Calu3 (cell line): ENCODE measurements at regions not wholly inside any gene's neighbourhood (a gene's known extent, or its start where the extent isn't known, plus 50 kb on each side); places are given as distances from the start of the nearest gene placed in this dataset.

Source experiments
- BruUV-seq: library from RNA; stranded (reverse); fragments of 400-500 nt; replicated peaks from 2 replicates; lab custom pipeline; 2021; lab: Mats Ljungman, UMichigan
- CTCF ChIA-PET: fragments of 300-600 bp; sonication (Branson Sonifier 250); formaldehyde crosslinking; loops from one replicate; lab custom pipeline; 2022; ENCODE audit warnings: antibody characterized with exemption; lab: Charles Lee
- DNase-seq: peaks from one replicate; pipeline ENCODE4 v3.0.0; 2022
- H3K27ac Mint-ChIP-seq: one replicate; pipeline ENCODE4 v1.8.0; 2022; ENCODE audit warnings: mixed read lengths; ENCODE audit not compliant: unreplicated experiment
- H3K27me3 Mint-ChIP-seq: one replicate; pipeline ENCODE4 v1.8.0; 2022; ENCODE audit warnings: mixed read lengths; ENCODE audit not compliant: unreplicated experiment
- H3K36me3 Mint-ChIP-seq: one replicate; pipeline ENCODE4 v1.8.0; 2022; ENCODE audit warnings: mild to moderate bottlenecking, moderate library complexity, mixed read lengths; ENCODE audit not compliant: insufficient read depth, unreplicated experiment
- H3K4me1 Mint-ChIP-seq: one replicate; pipeline ENCODE4 v1.8.0; 2022; ENCODE audit warnings: mild to moderate bottlenecking, low read depth, mixed read lengths; ENCODE audit not compliant: unreplicated experiment
- H3K4me3 Mint-ChIP-seq: one replicate; pipeline ENCODE4 v1.8.0; 2022; ENCODE audit warnings: mild to moderate bottlenecking, low read depth, moderate library complexity, mixed read lengths; ENCODE audit not compliant: unreplicated experiment
- H3K9me3 Mint-ChIP-seq: one replicate; pipeline ENCODE4 v1.8.0; 2022; ENCODE audit warnings: low read depth, mixed read lengths; ENCODE audit not compliant: unreplicated experiment
- CTCF ChIP-seq: fragments of 200-600 bp; IDR thresholded peaks from one replicate; pipeline ENCODE4 v1.8.0; 2022; ENCODE audit warnings: antibody characterized with exemption; ENCODE audit not compliant: unreplicated experiment
- intact Hi-C: fragments of 100-400 bp; cut with micrococcal nuclease; formaldehyde crosslinking; loops from one replicate; pipeline ENCODE4 v1.10.0; 2022; ENCODE audit not compliant: unreplicated experiment

- no peak for TF ChIP-seq CTCF
- no peak overlapping the region for H3K4me3 Mint-ChIP-seq
- no peaks in the 10 kb centered on the region for H3K36me3 Mint-ChIP-seq
- intact Hi-C loops = no loop called here
- H3K9me3 Mint-ChIP-seq = peaks cover 11% of the 10 kb centered on the region
- H3K4me1 Mint-ChIP-seq = peaks cover 15% of the 10 kb centered on the region
- DNase-seq = no peak
- H3K27ac Mint-ChIP-seq = no peak overlapping the region
- CTCF ChIA-PET = no interaction called here
- no TSS peak for BruUV-seq
- no peaks in the 10 kb centered on the region for H3K27me3 Mint-ChIP-seq
These were observed 364.3 kb upstream of the TMEM229A start for GRCh38 chr7:124397134-124397533.

GRCh38 chr7:124390301-124390700 lies 357.4 kb upstream of the TMEM229A start:
- Mint-ChIP-seq H3K9me3 (no peaks in the 10 kb centered on the region), H3K27me3 (no peaks in the 10 kb centered on the region), H3K36me3 (no peaks in the 10 kb centered on the region), H3K27ac (no peak overlapping the region), H3K4me1 (peaks cover 6% of the 10 kb centered on the region), H3K4me3 (no peak overlapping the region)
- CTCF ChIA-PET = no interaction called here
- intact Hi-C loops = no loop called here
- BruUV-seq = no TSS peak
- no peak for TF ChIP-seq CTCF
- no peak for DNase-seq

- BruUV-seq = no TSS peak
- no peaks in the 10 kb centered on the region for H3K36me3 Mint-ChIP-seq
- H3K9me3 Mint-ChIP-seq = no peaks in the 10 kb centered on the region
- no peak for TF ChIP-seq CTCF
- H3K4me1 Mint-ChIP-seq = peaks cover 6% of the 10 kb centered on the region
- DNase-seq = no peak
- no peaks in the 10 kb centered on the region for H3K27me3 Mint-ChIP-seq
- intact Hi-C loops = no loop called here
- no peak overlapping the region for H3K27ac Mint-ChIP-seq
- CTCF ChIA-PET = no interaction called here
- H3K4me3 Mint-ChIP-seq = no peak overlapping the region
These were observed 355.9 kb upstream of the TMEM229A start for GRCh38 chr7:124388751-124389150.

GRCh38 chr7:124387056-124387455 lies 354.2 kb upstream of the TMEM229A start:
- Mint-ChIP-seq H3K27me3 (no peaks in the 10 kb centered on the region), H3K4me3 (no peak overlapping the region), H3K27ac (no peak overlapping the region), H3K36me3 (no peaks in the 10 kb centered on the region), H3K4me1 (peaks cover 6% of the 10 kb centered on the region), H3K9me3 (no peaks in the 10 kb centered on the region)
- intact Hi-C loops = no loop called here
- no peak for TF ChIP-seq CTCF
- BruUV-seq = no TSS peak
- CTCF ChIA-PET = no interaction called here
- DNase-seq = no peak
